ENCODE measurements at regions not wholly inside any gene's neighbourhood (a gene's known extent, or its start where the extent isn't known, plus 50 kb on each side); places are given as distances from the start of the nearest gene placed in this dataset.

- no peak overlapping the region for H3K4me3 ChIP-seq (ENCODE audit: low read depth in 1 of 3, low read length in 3 of 3)
- no peaks in the 10 kb centered on the region for H3K27me3 ChIP-seq (ENCODE audit: control insufficient read depth in 4 of 4, insufficient read depth in 4 of 4, low read length in 3 of 4)
- H3K27ac ChIP-seq (ENCODE audit: low read depth in 1 of 2, low read length in 2 of 2) = no peak overlapping the region
- no peaks in the 10 kb centered on the region for H3K36me3 ChIP-seq (ENCODE audit: control insufficient read depth in 4 of 4, insufficient read depth in 3 of 4, low read depth in 1 of 4, low read length in 3 of 4)
- no peak overlapping the region for H3K9ac ChIP-seq (ENCODE audit: low read depth in 1 of 2, low read length in 2 of 2)
- no peaks in the 10 kb centered on the region for H3K4me1 ChIP-seq (ENCODE audit: control insufficient read depth in 4 of 4, insufficient read depth in 4 of 4, low read length in 3 of 4)
- TF ChIP-seq ATF3 (IDR thresholded peaks at IDR 0.05) (no peak), RXRA (IDR thresholded peaks at IDR 0.05) (no peak), CTCF (IDR thresholded peaks at IDR 0.05; ENCODE audit: low read depth, low read length, missing input control) (no peak), FOXA1 (IDR thresholded peaks at IDR 0.05) (no peak), NR2F2 (IDR thresholded peaks at IDR 0.05) (no peak), ZBTB33 (IDR thresholded peaks at IDR 0.05) (no peak), YY1 (IDR thresholded peaks at IDR 0.05) (no peak)
- DNase-seq (ENCODE audit: low spot score) = no peak
- no peaks in the 10 kb centered on the region for H3K9me3 ChIP-seq (ENCODE audit: control insufficient read depth in 4 of 4, low read length in 3 of 4)
- 76% methylated on average over 6 of the region's 6 CpGs for WGBS
These were observed 626.5 kb upstream of the ZNF608 start for GRCh38 chr5:125372694-125373631.

GRCh38 chr5:125375143-125375542 is 628.7 kb upstream of the ZNF608 start:
- TF ChIP-seq FOXA2 (IDR thresholded peaks at IDR 0.05) = no peak
- no peak for TF ChIP-seq RXRA (IDR thresholded peaks at IDR 0.05)
- TF ChIP-seq EGR1 (IDR thresholded peaks at IDR 0.05; ENCODE audit: low read depth in 2 of 2) = no peak
- H3K9ac ChIP-seq (ENCODE audit: low read depth in 1 of 2, low read length in 2 of 2) = no peak overlapping the region
- WGBS = 82% methylated on average over 1 of the region's 1 CpG
- no peak overlapping the region for H3K27ac ChIP-seq (ENCODE audit: low read depth in 1 of 2, low read length in 2 of 2)
- H3K36me3 ChIP-seq (ENCODE audit: control insufficient read depth in 4 of 4, insufficient read depth in 3 of 4, low read depth in 1 of 4, low read length in 3 of 4) = no peaks in the 10 kb centered on the region
- no peaks in the 10 kb centered on the region for H3K4me1 ChIP-seq (ENCODE audit: control insufficient read depth in 4 of 4, insufficient read depth in 4 of 4, low read length in 3 of 4)
- no peaks in the 10 kb centered on the region for H3K9me3 ChIP-seq (ENCODE audit: control insufficient read depth in 4 of 4, low read length in 3 of 4)
- H3K27me3 ChIP-seq (ENCODE audit: control insufficient read depth in 4 of 4, insufficient read depth in 4 of 4, low read length in 3 of 4) = no peaks in the 10 kb centered on the region
- no peak overlapping the region for H3K4me3 ChIP-seq (ENCODE audit: low read depth in 1 of 3, low read length in 3 of 3)
- DNase-seq (ENCODE audit: low spot score) = no peak

GRCh38 chr5:125376059-125376641 is 629.7 kb upstream of the ZNF608 start:
- 93% methylated on average over 12 of the region's 12 CpGs for WGBS
- DNase-seq (ENCODE audit: low spot score) = no peak

More at GRCh38 chr5:125376059-125376641, 629.7 kb upstream of the ZNF608 start:
- Histone ChIP-seq H3K4me3 (ENCODE audit: low read depth in 1 of 3, low read length in 3 of 3) (no peak overlapping the region), H3K9me3 (ENCODE audit: control insufficient read depth in 4 of 4, low read length in 3 of 4) (no peaks in the 10 kb centered on the region), H3K27me3 (ENCODE audit: control insufficient read depth in 4 of 4, insufficient read depth in 4 of 4, low read length in 3 of 4) (no peaks in the 10 kb centered on the region), H3K36me3 (ENCODE audit: control insufficient read depth in 4 of 4, insufficient read depth in 3 of 4, low read depth in 1 of 4, low read length in 3 of 4) (no peaks in the 10 kb centered on the region), H3K4me1 (ENCODE audit: control insufficient read depth in 4 of 4, insufficient read depth in 4 of 4, low read length in 3 of 4) (no peaks in the 10 kb centered on the region), H3K9ac (ENCODE audit: low read depth in 1 of 2, low read length in 2 of 2) (no peak overlapping the region), H3K27ac (ENCODE audit: low read depth in 1 of 2, low read length in 2 of 2) (no peak overlapping the region)
- TF ChIP-seq GABPA (IDR thresholded peaks at IDR 0.05 in 1 of 2, conservative IDR thresholded peaks at IDR 0.05 in 1 of 2) (no peak), FOXA2 (IDR thresholded peaks at IDR 0.05) (no peak)

All from liver (tissue), 8 donors.